GM12878 (cell line): ENCODE measurements at regions not wholly inside any gene's neighbourhood (a gene's known extent, or its start where the extent isn't known, plus 50 kb on each side); places are given as distances from the start of the nearest gene placed in this dataset.

ENCODE experiments used
- CEBPB ChIP-seq, 2 experiments: fragments of 150-350 bp in 1 of 2; IDR thresholded peaks; 2 replicates each; pipeline ENCODE4 v1.6.1; 2012 to 2014; ENCODE audit warnings: low read depth in 2 of 2, low read length in 2 of 2, borderline replicate concordance in 1 of 2, inconsistent platforms in 1 of 2
- FOS ChIP-seq: IDR thresholded peaks from 3 replicates; pipeline ENCODE4 v1.6.1; 2011; ENCODE audit warnings: borderline replicate concordance; ENCODE audit not compliant: insufficient read length; ENCODE audit errors: extremely low read depth
- HDAC6 ChIP-seq: fragments of 200-600 bp; sonication (generic); IDR thresholded peaks from one replicate; pipeline ENCODE4 v1.8.0; 2017; ENCODE audit warnings: antibody characterized with exemption; ENCODE audit not compliant: unreplicated experiment
- MTA3 ChIP-seq: IDR thresholded peaks from 2 replicates; pipeline ENCODE4 v1.6.1; 2012; ENCODE audit warnings: low read length, inconsistent platforms, borderline replicate concordance
- PML ChIP-seq: IDR thresholded peaks from 2 replicates; pipeline ENCODE4 v1.6.1; 2012; ENCODE audit warnings: low read length, inconsistent platforms
- POLR2A ChIP-seq: IDR thresholded peaks from 2 replicates; pipeline ENCODE4 v1.6.1; 2011; ENCODE audit warnings: low read depth, mild to moderate bottlenecking, low read length
- RAD21 ChIP-seq: IDR thresholded peaks from 2 replicates; pipeline ENCODE4 v1.6.1; 2011; ENCODE audit warnings: mild to moderate bottlenecking, low read depth, low read length, moderate library complexity; ENCODE audit not compliant: insufficient read depth
- RFX5 ChIP-seq: IDR thresholded peaks from 2 replicates; pipeline ENCODE4 v1.6.1; 2011; ENCODE audit warnings: low read depth, low read length, improper control_type of control experiment
- SMC3 ChIP-seq: IDR thresholded peaks from 2 replicates; pipeline ENCODE4 v1.6.1; 2011; ENCODE audit warnings: low read length, improper control_type of control experiment, borderline replicate concordance
- TF ChIP-seq, protein P1 (sequence below), 3 experiments: IDR thresholded peaks in 2 of 3; conservative IDR thresholded peaks in 1 of 3; 2 replicates each; pipeline ENCODE4 v1.5.1; 2011; ENCODE audit warnings: low read depth in 3 of 3, low read length in 3 of 3, mild to moderate bottlenecking in 3 of 3, control low read depth in 2 of 3, moderate library complexity in 2 of 3, inconsistent platforms in 1 of 3, mixed read lengths in 1 of 3; ENCODE audit not compliant: control insufficient read depth in 2 of 3, insufficient read depth in 1 of 3; ENCODE audit errors: extremely low read depth in 1 of 3
- TF ChIP-seq, protein P2 (sequence below): IDR thresholded peaks from 2 replicates; pipeline ENCODE4 v1.6.1; 2011; ENCODE audit warnings: mild to moderate bottlenecking, low read depth, low read length, moderate library complexity; ENCODE audit not compliant: insufficient replicate concordance

DNA sequence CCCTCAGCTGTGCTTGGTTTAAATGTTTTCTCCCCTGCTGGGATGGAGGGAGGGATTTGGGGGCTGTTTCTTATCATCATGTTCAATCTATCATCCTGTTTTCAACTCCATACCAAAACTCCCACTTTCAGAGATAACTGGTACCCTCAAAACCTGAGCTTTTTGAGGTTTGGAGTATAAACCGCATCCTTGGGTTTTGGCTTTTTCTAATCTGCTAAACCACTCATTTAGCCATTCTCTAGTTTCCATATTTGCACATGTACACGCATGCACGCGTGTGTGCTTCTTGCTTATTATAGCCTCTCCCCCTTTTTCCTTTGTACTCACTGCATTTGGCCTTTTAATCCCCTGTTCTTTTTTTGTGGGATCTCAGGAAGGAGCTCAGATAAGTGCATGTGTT lies 116.7 kb upstream of the TEX13D start:
- TF ChIP-seq RAD21: no peak
- TF ChIP-seq RFX5: no peak
- TF ChIP-seq SMC3: no peak
- TF ChIP-seq, protein P1, sequence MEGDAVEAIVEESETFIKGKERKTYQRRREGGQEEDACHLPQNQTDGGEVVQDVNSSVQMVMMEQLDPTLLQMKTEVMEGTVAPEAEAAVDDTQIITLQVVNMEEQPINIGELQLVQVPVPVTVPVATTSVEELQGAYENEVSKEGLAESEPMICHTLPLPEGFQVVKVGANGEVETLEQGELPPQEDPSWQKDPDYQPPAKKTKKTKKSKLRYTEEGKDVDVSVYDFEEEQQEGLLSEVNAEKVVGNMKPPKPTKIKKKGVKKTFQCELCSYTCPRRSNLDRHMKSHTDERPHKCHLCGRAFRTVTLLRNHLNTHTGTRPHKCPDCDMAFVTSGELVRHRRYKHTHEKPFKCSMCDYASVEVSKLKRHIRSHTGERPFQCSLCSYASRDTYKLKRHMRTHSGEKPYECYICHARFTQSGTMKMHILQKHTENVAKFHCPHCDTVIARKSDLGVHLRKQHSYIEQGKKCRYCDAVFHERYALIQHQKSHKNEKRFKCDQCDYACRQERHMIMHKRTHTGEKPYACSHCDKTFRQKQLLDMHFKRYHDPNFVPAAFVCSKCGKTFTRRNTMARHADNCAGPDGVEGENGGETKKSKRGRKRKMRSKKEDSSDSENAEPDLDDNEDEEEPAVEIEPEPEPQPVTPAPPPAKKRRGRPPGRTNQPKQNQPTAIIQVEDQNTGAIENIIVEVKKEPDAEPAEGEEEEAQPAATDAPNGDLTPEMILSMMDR (IDR thresholded peaks at IDR 0.05 in 2 of 3, conservative IDR thresholded peaks at IDR 0.05 in 1 of 3; ENCODE audit: control insufficient read depth in 2 of 3, extremely low read depth in 1 of 3, insufficient read depth in 1 of 3, low read depth in 3 of 3, low read length in 3 of 3): no peak
- TF ChIP-seq CEBPB (IDR thresholded peaks at IDR 0.05; ENCODE audit: borderline replicate concordance in 1 of 2, low read depth in 2 of 2, low read length in 2 of 2): no peak
- TF ChIP-seq FOS: no peak
- TF ChIP-seq HDAC6: no peak
- TF ChIP-seq MTA3: no peak
- TF ChIP-seq, protein P2, sequence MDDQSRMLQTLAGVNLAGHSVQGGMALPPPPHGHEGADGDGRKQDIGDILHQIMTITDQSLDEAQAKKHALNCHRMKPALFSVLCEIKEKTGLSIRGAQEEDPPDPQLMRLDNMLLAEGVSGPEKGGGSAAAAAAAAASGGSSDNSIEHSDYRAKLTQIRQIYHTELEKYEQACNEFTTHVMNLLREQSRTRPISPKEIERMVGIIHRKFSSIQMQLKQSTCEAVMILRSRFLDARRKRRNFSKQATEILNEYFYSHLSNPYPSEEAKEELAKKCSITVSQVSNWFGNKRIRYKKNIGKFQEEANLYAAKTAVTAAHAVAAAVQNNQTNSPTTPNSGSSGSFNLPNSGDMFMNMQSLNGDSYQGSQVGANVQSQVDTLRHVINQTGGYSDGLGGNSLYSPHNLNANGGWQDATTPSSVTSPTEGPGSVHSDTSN: no peak
- TF ChIP-seq POLR2A: no peak
- TF ChIP-seq PML: no peak
